ENCODE measurements at regions not wholly inside any gene's neighbourhood (a gene's known extent, or its start where the extent isn't known, plus 50 kb on each side); places are given as distances from the start of the nearest gene placed in this dataset.

- Histone ChIP-seq H3K4me3 (replicated peaks in 1 of 3; ENCODE audit: insufficient read depth in 1 of 3, low read depth in 2 of 3, low read length in 3 of 3) (no peak overlapping the region), H3K79me2 (ENCODE audit: insufficient read depth, low read length) (no peaks in the 10 kb centered on the region), H3K4me1 (ENCODE audit: insufficient read depth, low read length) (no peaks in the 10 kb centered on the region), H3K36me3 (replicated peaks in 1 of 2; ENCODE audit: control insufficient read depth in 1 of 2, insufficient read depth in 2 of 2, low read length in 2 of 2) (no peaks in the 10 kb centered on the region), H4K20me1 (ENCODE audit: insufficient read depth, low read length) (no peaks in the 10 kb centered on the region), H3K4me2 (ENCODE audit: low read depth, low read length) (no peak overlapping the region), H3K9ac (ENCODE audit: insufficient read depth, low read depth, low read length) (no peak overlapping the region), H3K27me3 (ENCODE audit: control insufficient read depth in 1 of 2, insufficient read depth in 2 of 2, low read length in 2 of 2) (no peaks in the 10 kb centered on the region), H3K27ac (ENCODE audit: extremely low read length, insufficient read depth, low read length) (no peak overlapping the region), H3K9me3 (ENCODE audit: low read length) (peaks cover 41% of the 10 kb centered on the region), H2AFZ (ENCODE audit: low read length) (no peak overlapping the region)
- no peak for TF ChIP-seq ZNF503 (CRISPR knock-in tag; IDR thresholded peaks at IDR 0.05)
- TF ChIP-seq MATR3 (CRISPR knock-in tag; IDR thresholded peaks at IDR 0.05): no peak
- TF ChIP-seq PHF21A (CRISPR knock-in tag; IDR thresholded peaks at IDR 0.05): no peak
- no peak for TF ChIP-seq ZNF510 (CRISPR knock-in tag; IDR thresholded peaks at IDR 0.05; ENCODE audit: low read depth)
- TF ChIP-seq DMTF1 (CRISPR knock-in tag; IDR thresholded peaks at IDR 0.05): no peak
- no peak for TF ChIP-seq ATRX (CRISPR knock-in tag; IDR thresholded peaks at IDR 0.05; ENCODE audit: borderline replicate concordance)
- no peak for TF ChIP-seq ZNF281 (CRISPR knock-in tag; IDR thresholded peaks at IDR 0.05; ENCODE audit: borderline replicate concordance)
- no peak for TF ChIP-seq FOXK1 (CRISPR knock-in tag; IDR thresholded peaks at IDR 0.05; ENCODE audit: borderline replicate concordance, low read depth)
- TF ChIP-seq ZNF577 (CRISPR knock-in tag; IDR thresholded peaks at IDR 0.05; ENCODE audit: borderline replicate concordance, low read depth): no peak
- no peak for TF ChIP-seq THRA (CRISPR knock-in tag; IDR thresholded peaks at IDR 0.05; ENCODE audit: borderline replicate concordance)
- no peak for TF ChIP-seq ZNF468 (CRISPR knock-in tag; IDR thresholded peaks at IDR 0.05)
- 4% methylated on average over 3 of the region's 3 CpGs for WGBS (ENCODE audit: low lambda C conversion rate)
- no TSS peak for BruUV-seq (replicated peaks)
- FAIRE-seq: no peak
- ChIA-PET CTCF (ENCODE audit: low intra/inter-chr PET ratio, low total read pairs) (no interaction called here), POLR2A (no interaction called here)
- ATAC-seq: no peak
- DNase-seq (ENCODE audit: low spot score): no peak
- intact Hi-C loops (cut with micrococcal nuclease; ENCODE audit: unreplicated experiment): no loop called here
- in situ Hi-C loops (cut with HindIII; ENCODE audit: extremely low pct_ligation_motif_present, low pct_unique_long_range_greater_than_20kb): no loop called here
Measured at GRCh38 chr6:78397499-78397898, 469.9 kb upstream of the IRAK1BP1 start.
